H1 (cell line): ENCODE measurements at regions not wholly inside any gene's neighbourhood (a gene's known extent, or its start where the extent isn't known, plus 50 kb on each side); places are given as distances from the start of the nearest gene placed in this dataset.

ENCODE experiments used
- ATF3 ChIP-seq: IDR thresholded peaks from 2 replicates; pipeline ENCODE4 v1.6.1; 2011; ENCODE audit warnings: low read depth, mild to moderate bottlenecking, low read length; ENCODE audit not compliant: insufficient read depth
- CBX8 ChIP-seq: fragments of 300-800, 300-1000 bp; sonication (generic); IDR thresholded peaks from 2 replicates; pipeline ENCODE4 v1.7.1; 2016; ENCODE audit warnings: low read depth, low read length, borderline replicate concordance
- FOSL1 ChIP-seq: IDR thresholded peaks from 2 replicates; pipeline ENCODE4 v1.6.1; 2011; ENCODE audit warnings: mild to moderate bottlenecking, low read depth, low read length, moderate library complexity; ENCODE audit not compliant: insufficient read depth
- POLR2A ChIP-seq, 2 experiments: IDR thresholded peaks; 1 replicate in 1 of 2; 2 replicates in 1 of 2; pipeline ENCODE4 v1.6.1; 2011; ENCODE audit warnings: low read depth in 2 of 2, low read length in 2 of 2, mild to moderate bottlenecking in 2 of 2; ENCODE audit errors: control extremely low read depth in 1 of 2
- RNF2 ChIP-seq: fragments of 200-900, 300-1000 bp; sonication (generic); IDR thresholded peaks from 2 replicates; pipeline ENCODE4 v1.7.1; 2016; ENCODE audit warnings: borderline replicate concordance, low read depth, mild to moderate bottlenecking, antibody characterized with exemption, low read length; ENCODE audit not compliant: poor library complexity, severe bottlenecking; ENCODE audit errors: missing control alignments
- RXRA ChIP-seq: IDR thresholded peaks from 2 replicates; pipeline ENCODE4 v1.6.1; 2011; ENCODE audit warnings: low read depth, mild to moderate bottlenecking, low read length, moderate library complexity; ENCODE audit not compliant: insufficient read depth

DNA sequence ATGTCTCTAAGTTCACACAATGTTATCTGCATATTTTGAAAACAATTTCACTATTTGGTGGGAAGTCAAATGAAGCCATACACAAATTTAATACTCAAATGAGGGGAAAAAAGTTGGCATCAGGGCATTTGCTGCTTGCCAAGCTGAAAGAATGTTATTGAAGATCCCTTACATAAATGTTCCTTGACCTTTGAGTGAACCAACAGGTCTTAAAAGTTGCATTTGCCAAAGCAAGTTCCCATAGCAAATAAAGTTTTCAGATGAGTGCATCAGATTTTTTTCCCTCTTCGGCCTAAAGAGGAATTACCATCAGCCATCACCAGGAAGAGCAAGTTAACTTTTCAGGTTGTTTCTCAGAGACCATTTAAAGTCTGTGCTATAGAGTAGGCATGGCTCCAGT, 115.9 kb downstream of the COX18 start (continued):
- TF ChIP-seq FOSL1 (no peak), ATF3 (no peak), RNF2 (no peak), CBX8 (no peak), RXRA (no peak), POLR2A (IDR thresholded peaks at IDR 0.05; ENCODE audit: control extremely low read depth in 1 of 2, low read depth in 2 of 2, low read length in 2 of 2) (no peak)
